Endothelial cell of umbilical vein (primary cell): ENCODE measurements at regions not wholly inside any gene's neighbourhood (a gene's known extent, or its start where the extent isn't known, plus 50 kb on each side); places are given as distances from the start of the nearest gene placed in this dataset.

Experiments
- BruUV-seq: library from RNA; stranded (reverse); fragments of 400-500 nt; replicated peaks from 2 replicates; lab custom pipeline; 2021; lab: Mats Ljungman, UMichigan
- CTCF ChIA-PET: fragments of 300-600, 350-600 bp; sonication (Branson Sonifier 250); formaldehyde crosslinking; loops from one replicate; lab custom pipeline; 2021; ENCODE audit warnings: antibody characterized with exemption, inconsistent platforms; lab: Charles Lee
- POLR2A ChIA-PET: fragments of 300-600, 350-600 bp; sonication (Branson Sonifier 250); formaldehyde crosslinking; loops from one replicate; lab custom pipeline; 2021; ENCODE audit warnings: antibody characterized with exemption, inconsistent platforms; lab: Charles Lee
- DNase-seq: peaks from one replicate; pipeline ENCODE4 v3.0.0-alpha.2; 2011; ENCODE audit warnings: low read depth, low spot score
- FAIRE-seq: peaks from 2 replicates; lab custom pipeline; 2011; peaks lifted over from hg19 to GRCh38; lab: Jason Lieb, UNC
- H2AFZ ChIP-seq: 2 replicates; pipeline ENCODE4 v1.6.0; 2012; ENCODE audit warnings: low read depth, low read length, control low read depth, inconsistent platforms
- H3K27ac ChIP-seq: 2 replicates; pipeline ENCODE4 v1.5.1; 2011; ENCODE audit warnings: low read depth, mild to moderate bottlenecking, control low read depth, low read length, moderate library complexity; ENCODE audit not compliant: insufficient read depth
- H3K27me3 ChIP-seq, 2 experiments: 2 replicates each; pipeline versions ENCODE4 v1.6.0 to v1.6.1; 2011; ENCODE audit warnings: low read length in 2 of 2, mixed read lengths in 1 of 2; ENCODE audit not compliant: control insufficient read depth in 2 of 2, insufficient read depth in 2 of 2
- H3K36me3 ChIP-seq, 2 experiments: 2 replicates in 1 of 2; 3 replicates in 1 of 2; pipeline ENCODE4 v1.5.1; 2011; ENCODE audit warnings: low read length in 2 of 2, mild to moderate bottlenecking in 1 of 2, moderate library complexity in 1 of 2; ENCODE audit not compliant: control insufficient read depth in 2 of 2, insufficient read depth in 2 of 2; ENCODE audit errors: extremely low read depth in 1 of 2
- H3K4me1 ChIP-seq: 3 replicates; pipeline ENCODE4 v1.5.1; 2011; ENCODE audit warnings: mild to moderate bottlenecking, low read length; ENCODE audit not compliant: control insufficient read depth, insufficient read depth; ENCODE audit errors: extremely low read depth
- H3K4me2 ChIP-seq: 2 replicates; pipeline ENCODE4 v1.6.1; 2011; ENCODE audit warnings: low read length, control low read depth, mixed read lengths; ENCODE audit not compliant: insufficient read depth
- H3K4me3 ChIP-seq, 3 experiments: fragments of 200-600 bp in 1 of 3; sonication (generic), shearing (Covaris generic) in 1 of 3; replicated peaks in 1 of 3; 2 replicates each; pipeline ENCODE4 v1.5.1; 2011 to 2016; ENCODE audit warnings: control low read depth in 3 of 3, low read length in 3 of 3, mild to moderate bottlenecking in 2 of 3, inconsistent platforms in 1 of 3, low read depth in 1 of 3, moderate library complexity in 1 of 3; ENCODE audit not compliant: insufficient read depth in 1 of 3
- H3K79me2 ChIP-seq: 2 replicates; pipeline ENCODE4 v1.6.0; 2012; ENCODE audit warnings: low read length, inconsistent platforms; ENCODE audit not compliant: control insufficient read depth, insufficient read depth
- H3K9ac ChIP-seq: replicated peaks from 2 replicates; pipeline ENCODE3; 2011; ENCODE audit warnings: low read length, control low read depth; ENCODE audit not compliant: insufficient read depth; ENCODE audit errors: extremely low read depth
- H3K9me1 ChIP-seq: replicated peaks from 3 replicates; pipeline ENCODE4 v1.6.0; 2011; ENCODE audit warnings: mild to moderate bottlenecking, low read length; ENCODE audit not compliant: control insufficient read depth, insufficient read depth; ENCODE audit errors: extremely low read depth
- H3K9me3 ChIP-seq: replicated peaks from 2 replicates; pipeline ENCODE4 v1.5.1; 2012; ENCODE audit warnings: low read length, inconsistent platforms; ENCODE audit not compliant: control insufficient read depth, insufficient read depth
- H4K20me1 ChIP-seq: replicated peaks from 2 replicates; pipeline ENCODE3; 2011; ENCODE audit warnings: mild to moderate bottlenecking, low read length; ENCODE audit not compliant: control insufficient read depth, insufficient read depth; ENCODE audit errors: extremely low read depth
- CTCF ChIP-seq, 2 donors: IDR thresholded peaks; 1 replicate in 1 of 2; 2 replicates in 1 of 2; pipeline ENCODE4 v1.5.1; 2011; ENCODE audit warnings: low read length in 2 of 2, mild to moderate bottlenecking in 2 of 2, moderate library complexity in 2 of 2, control low read depth in 1 of 2, inconsistent platforms in 1 of 2, low read depth in 1 of 2; ENCODE audit not compliant: insufficient read depth in 1 of 2; ENCODE audit errors: extremely low read depth in 1 of 2
- EZH2 ChIP-seq: IDR thresholded peaks from 2 replicates; pipeline ENCODE4 v1.6.1; 2012; ENCODE audit warnings: borderline replicate concordance, low read depth, mild to moderate bottlenecking, moderate library complexity, low read length, inconsistent platforms; ENCODE audit not compliant: severe bottlenecking
- FOS ChIP-seq: IDR thresholded peaks from 2 replicates; pipeline ENCODE4 v1.6.1; 2011; ENCODE audit warnings: mild to moderate bottlenecking, low read length, moderate library complexity, borderline replicate concordance; ENCODE audit not compliant: insufficient read depth
- GATA2 ChIP-seq: IDR thresholded peaks from 2 replicates; pipeline ENCODE4 v1.7.0; 2011; ENCODE audit warnings: low read depth, mild to moderate bottlenecking, moderate library complexity, mixed read lengths, low read length; ENCODE audit not compliant: insufficient read length, insufficient read depth
- JUN ChIP-seq: IDR thresholded peaks from 2 replicates; pipeline ENCODE4 v1.6.1; 2011; ENCODE audit warnings: borderline replicate concordance, low read depth; ENCODE audit not compliant: insufficient read length, insufficient read depth
- MAX ChIP-seq: IDR thresholded peaks from 2 replicates; pipeline ENCODE4 v1.6.1; 2011; ENCODE audit not compliant: insufficient read depth, insufficient read length
- MYC ChIP-seq: IDR thresholded peaks from one replicate; pipeline ENCODE4 v1.6.1; 2011; ENCODE audit warnings: mild to moderate bottlenecking, low read depth, low read length
- POLR2A ChIP-seq: IDR thresholded peaks from 2 replicates; pipeline ENCODE4 v1.6.1; 2012; ENCODE audit warnings: low read depth, mild to moderate bottlenecking, control low read depth, low read length
- POLR2AphosphoS5 ChIP-seq: IDR thresholded peaks from 2 replicates; pipeline ENCODE4 v1.6.1; 2012; ENCODE audit warnings: low read depth, mild to moderate bottlenecking, control low read depth, low read length, moderate library complexity; ENCODE audit not compliant: insufficient read depth
- dilution Hi-C: fragments of 300-500 bp; cut with MboI; formaldehyde crosslinking; loops from one replicate; pipeline ENCODE4 v1.15.0; 2019; ENCODE audit warnings: low sequenced_read_pairs; ENCODE audit not compliant: extremely low pct_ligation_motif_present
- intact Hi-C: fragments of 100-400 bp; cut with micrococcal nuclease; formaldehyde crosslinking; loops from one replicate; pipeline ENCODE4 v1.10.0; 2022

GRCh38 chr10:118110750-118111149 lies 64.0 kb upstream of the RAB11FIP2 start:
- no peaks in the 10 kb centered on the region for H3K36me3 ChIP-seq
- no peak overlapping the region for H3K27ac ChIP-seq
- no peak overlapping the region for H3K9ac ChIP-seq
- no peak overlapping the region for H3K4me3 ChIP-seq
- no peaks in the 10 kb centered on the region for H3K9me1 ChIP-seq
- no TSS peak for BruUV-seq
- no peaks in the 10 kb centered on the region for H3K4me1 ChIP-seq
- ChIA-PET POLR2A (no interaction called here), CTCF (no interaction called here)
- dilution Hi-C loops (no loop called here), intact Hi-C loops (no loop called here)
- H3K79me2 ChIP-seq, result no peaks in the 10 kb centered on the region
- H4K20me1 ChIP-seq, result no peaks in the 10 kb centered on the region
- H3K4me2 ChIP-seq, result no peak overlapping the region
- no peaks in the 10 kb centered on the region for H3K9me3 ChIP-seq
- TF ChIP-seq POLR2A, result no peak
- no peak for TF ChIP-seq FOS
- no peak for TF ChIP-seq CTCF (IDR thresholded peaks at IDR 0.05; ENCODE audit: extremely low read depth in 1 of 2, insufficient read depth in 1 of 2, low read depth in 1 of 2, low read length in 2 of 2)
- no peak for TF ChIP-seq JUN
- no peak for TF ChIP-seq EZH2
- no peak for TF ChIP-seq GATA2
- TF ChIP-seq POLR2AphosphoS5, result no peak
- TF ChIP-seq MYC, result no peak
- no peak for TF ChIP-seq MAX
- no peak for DNase-seq
- FAIRE-seq, result no peak
- H3K27me3 ChIP-seq, result no peaks in the 10 kb centered on the region
- no peak overlapping the region for H2AFZ ChIP-seq
